ENCODE measurements at regions not wholly inside any gene's neighbourhood (a gene's known extent, or its start where the extent isn't known, plus 50 kb on each side); places are given as distances from the start of the nearest gene placed in this dataset.

GRCh38 chr2:120477198-120477597 is 131.3 kb downstream of the INHBB start:
- DNase-seq (ENCODE audit: low read depth), result no peak

- DNase-seq (ENCODE audit: low read depth), result no peak
These were observed 132.0 kb downstream of the INHBB start for GRCh38 chr2:120477831-120478481.

GRCh38 chr2:120480346-120480902 is 134.5 kb downstream of the INHBB start:
- DNase-seq (ENCODE audit: low read depth), result no peak

GRCh38 chr2:120480903-120481445 is 135.0 kb downstream of the INHBB start:
- DNase-seq (ENCODE audit: low read depth), result no peak

GRCh38 chr2:120481446-120482194 is 135.7 kb downstream of the INHBB start:
- no peak for DNase-seq (ENCODE audit: low read depth)

- no peak for DNase-seq (ENCODE audit: low read depth)
These were observed 136.4 kb downstream of the INHBB start for GRCh38 chr2:120482334-120482733.

GRCh38 chr2:120483355-120483754 is 137.4 kb downstream of the INHBB start:
- no peak for DNase-seq (ENCODE audit: low read depth)

- no peak for DNase-seq (ENCODE audit: low read depth)
These were observed 139.2 kb downstream of the INHBB start for GRCh38 chr2:120485096-120485495.

- no peak for DNase-seq (ENCODE audit: low read depth)
These were observed 140.5 kb downstream of the INHBB start for GRCh38 chr2:120486441-120486840.

GRCh38 chr2:120486946-120487345 is 141.0 kb downstream of the INHBB start:
- no peak for DNase-seq (ENCODE audit: low read depth)

- DNase-seq (ENCODE audit: low read depth), result no peak
These were observed 142.6 kb downstream of the INHBB start for GRCh38 chr2:120488531-120488930.

- DNase-seq (ENCODE audit: low read depth), result no peak
These were observed 143.1 kb downstream of the INHBB start for GRCh38 chr2:120489023-120489422.

- no peak for DNase-seq (ENCODE audit: low read depth)
These were observed 144.3 kb downstream of the INHBB start for GRCh38 chr2:120490091-120490798.

GRCh38 chr2:120491111-120491625 is 145.2 kb downstream of the INHBB start:
- no peak for DNase-seq (ENCODE audit: low read depth)

GRCh38 chr2:120493231-120493630 is 147.3 kb downstream of the INHBB start:
- no peak for DNase-seq (ENCODE audit: low read depth)

GRCh38 chr2:120494446-120494845 is 148.5 kb downstream of the INHBB start:
- no peak for DNase-seq (ENCODE audit: low read depth)

- no peak for DNase-seq (ENCODE audit: low read depth)
These were observed 149.7 kb downstream of the INHBB start for GRCh38 chr2:120495586-120495985.

- DNase-seq (ENCODE audit: low read depth), result no peak
These were observed 150.3 kb downstream of the INHBB start for GRCh38 chr2:120496235-120496634.

- no peak for DNase-seq (ENCODE audit: low read depth)
These were observed 150.8 kb downstream of the INHBB start for GRCh38 chr2:120496759-120497158.

GRCh38 chr2:120497261-120497977 is 151.5 kb downstream of the INHBB start:
- no peak for DNase-seq (ENCODE audit: low read depth)

GRCh38 chr2:120498121-120498520 is 152.2 kb downstream of the INHBB start:
- no peak for DNase-seq (ENCODE audit: low read depth)

Data from activated T-helper 1 cell treated with Interleukin-2 at 50 U/mL for 16 hours (primary cell).